GM18508 (cell line): ENCODE measurements at regions not wholly inside any gene's neighbourhood (a gene's known extent, or its start where the extent isn't known, plus 50 kb on each side); places are given as distances from the start of the nearest gene placed in this dataset.

Experiments
- ATAC-seq: cut with Tn5 transposase; IDR thresholded peaks from one replicate; pipeline ENCODE4 v1.9.1; 2021; ENCODE audit warnings: moderate number of reproducible peaks; ENCODE audit not compliant: insufficient read depth, unreplicated experiment

GRCh38 chrX:45903781-45904201 lies 641.4 kb downstream of the ZNF674 start:
- ATAC-seq, result no peak

DNA sequence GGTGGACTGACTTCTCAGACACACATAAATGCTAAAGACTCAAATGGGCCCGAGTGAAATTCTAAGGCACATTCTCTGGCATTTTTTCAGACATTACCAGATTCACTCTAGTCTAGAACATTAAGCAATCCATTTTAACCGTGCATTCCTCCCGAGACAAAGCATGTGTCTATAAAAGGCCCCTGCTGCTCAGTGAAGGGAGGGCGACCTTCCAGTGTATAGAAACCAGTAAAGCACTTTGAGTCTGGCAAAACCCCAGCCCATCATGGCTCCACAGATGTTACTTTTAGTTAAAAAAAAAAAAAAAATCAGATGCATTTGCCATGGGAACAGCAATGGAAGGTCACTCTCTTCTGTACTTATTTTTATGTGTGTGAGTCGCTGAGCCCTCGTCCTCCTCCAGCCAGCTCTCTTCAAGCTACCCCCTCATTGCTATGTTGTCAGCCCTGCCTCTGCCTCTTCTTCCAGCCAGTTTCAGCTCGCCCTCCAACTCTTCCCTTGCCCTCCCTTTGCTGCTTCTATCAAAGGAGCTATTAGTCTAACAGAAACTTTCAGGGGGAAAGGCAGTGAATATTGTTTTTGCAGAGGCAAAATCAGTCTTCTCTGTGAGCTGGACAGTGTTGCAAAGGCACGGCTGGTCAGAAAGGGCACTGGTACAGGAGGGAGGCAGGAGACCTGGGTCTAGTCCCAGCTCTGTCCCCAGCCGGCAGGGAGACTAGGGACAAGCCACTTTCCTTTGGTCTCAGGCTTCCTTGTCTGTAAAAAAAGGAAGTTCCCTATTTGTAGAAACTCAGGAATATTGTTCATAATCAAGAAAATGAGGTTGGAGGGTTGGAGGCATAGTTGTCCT lies 644.2 kb downstream of the ZNF674 start:
- ATAC-seq, result no peak

GRCh38 chrX:45894864-45895645 lies 650.2 kb downstream of the ZNF674 start:
- ATAC-seq, result no peak

DNA sequence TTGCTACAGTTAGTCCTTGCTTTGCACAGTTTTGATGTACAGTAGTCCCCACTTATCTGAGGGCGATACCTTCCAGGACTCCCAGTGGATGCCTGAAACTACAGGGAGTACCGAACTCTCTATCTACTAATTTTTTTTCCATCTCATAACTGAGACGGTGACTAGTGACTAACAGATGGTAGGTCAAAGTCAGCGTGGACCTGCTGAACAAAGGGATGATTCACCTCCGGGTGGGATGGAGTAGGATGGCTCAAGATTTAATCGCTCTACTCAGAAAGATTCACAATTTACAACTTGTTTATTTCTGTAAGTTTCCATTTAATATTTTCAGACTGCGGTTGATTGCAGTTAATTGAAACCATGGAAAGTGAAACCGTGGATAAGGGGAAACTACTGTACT lies 655.8 kb downstream of the ZNF674 start:
- ATAC-seq, result no peak

GRCh38 chrX:45888518-45888917 lies 656.7 kb downstream of the ZNF674 start:
- ATAC-seq, result no peak

- no peak for ATAC-seq
Measured at GRCh38 chrX:45885931-45886330, 659.3 kb downstream of the ZNF674 start.

- ATAC-seq, result no peak
Measured at GRCh38 chrX:45879512-45879911, 665.7 kb downstream of the ZNF674 start.

DNA sequence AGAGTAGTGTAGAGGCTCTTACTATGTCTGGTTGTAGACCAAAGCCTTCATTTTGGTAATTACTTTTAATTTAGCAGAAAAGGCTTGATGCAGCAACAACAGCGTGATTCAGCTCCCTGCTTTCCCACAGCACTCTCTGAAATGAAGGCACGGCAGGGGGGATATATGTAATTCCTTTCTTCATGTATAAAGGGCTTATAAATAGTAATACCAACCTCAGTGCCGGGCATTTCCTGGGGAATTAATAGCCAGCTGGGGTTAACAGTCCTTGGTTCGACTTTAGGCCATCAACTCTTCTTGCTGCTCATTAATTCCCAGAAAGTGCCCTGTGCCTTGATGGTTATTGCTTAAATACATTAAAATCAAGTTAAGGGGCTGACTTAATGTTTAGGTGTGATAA lies 669.0 kb downstream of the ZNF674 start:
- ATAC-seq, result no peak

- no peak for ATAC-seq
Measured at GRCh38 chrX:45873781-45874180, 671.4 kb downstream of the ZNF674 start.

GRCh38 chrX:45872480-45872879 lies 671.8 kb upstream of the DIPK2B start:
- no peak for ATAC-seq

GRCh38 chrX:45868425-45868824 lies 667.7 kb upstream of the DIPK2B start:
- ATAC-seq, result no peak

GRCh38 chrX:45862801-45863200 lies 662.1 kb upstream of the DIPK2B start:
- no peak for ATAC-seq

GRCh38 chrX:45860450-45860849 lies 659.8 kb upstream of the DIPK2B start:
- no peak for ATAC-seq

DNA sequence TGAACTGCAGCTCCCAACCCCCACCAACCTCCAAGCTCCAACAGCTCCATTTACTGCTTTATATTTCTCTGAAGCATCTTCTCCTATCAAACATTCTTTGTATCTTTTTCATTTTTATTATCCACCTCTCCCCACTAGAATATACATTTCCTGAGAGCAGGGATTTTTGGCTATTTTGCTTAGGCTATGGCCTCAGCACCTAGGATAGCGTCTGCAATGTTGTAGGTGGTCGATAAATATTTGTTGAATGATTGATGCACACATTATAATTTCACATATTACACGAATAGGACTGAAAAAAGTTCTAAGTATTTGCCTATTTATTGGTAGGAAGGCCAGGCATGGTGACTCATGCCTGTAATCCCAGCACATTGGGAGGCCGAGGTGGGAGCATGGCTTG lies 658.7 kb upstream of the DIPK2B start:
- ATAC-seq, result no peak

GRCh38 chrX:45852884-45853283 lies 652.2 kb upstream of the DIPK2B start:
- ATAC-seq, result no peak

- no peak for ATAC-seq
Measured at GRCh38 chrX:45851434-45851991, 650.8 kb upstream of the DIPK2B start.

DNA sequence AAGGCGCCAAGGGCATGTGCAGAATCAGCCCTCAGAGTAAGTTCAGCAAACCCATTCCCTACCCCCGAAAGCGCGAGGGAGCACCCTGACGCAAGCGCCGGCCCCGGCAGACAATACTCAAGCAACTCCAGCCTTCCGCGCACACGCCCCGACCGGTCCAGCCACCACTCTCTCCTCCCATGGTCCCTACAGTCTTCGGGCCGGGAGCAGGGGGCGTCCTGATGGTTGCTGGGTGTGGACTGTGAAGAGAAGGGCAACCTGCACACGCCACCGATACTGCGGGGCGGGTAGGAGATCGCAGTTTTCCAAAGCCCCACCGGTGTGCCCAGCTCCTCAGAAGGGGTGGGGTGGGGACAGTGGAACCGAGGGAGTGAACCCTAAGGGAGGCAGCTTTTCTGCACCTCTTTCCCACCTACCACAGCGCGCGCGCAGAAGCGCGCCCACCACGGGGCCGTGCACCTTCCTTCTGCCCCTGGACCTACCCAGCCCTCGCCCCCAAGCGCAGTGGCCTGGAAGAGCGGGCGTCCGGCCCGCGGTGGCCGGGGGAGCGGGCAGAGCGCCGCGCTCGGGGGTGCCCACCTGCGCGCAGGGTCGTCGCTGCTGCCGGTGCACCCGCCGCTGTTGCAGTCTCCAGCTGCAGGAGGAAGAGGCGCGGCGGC lies 650.2 kb upstream of the DIPK2B start:
- ATAC-seq, result no peak

DNA sequence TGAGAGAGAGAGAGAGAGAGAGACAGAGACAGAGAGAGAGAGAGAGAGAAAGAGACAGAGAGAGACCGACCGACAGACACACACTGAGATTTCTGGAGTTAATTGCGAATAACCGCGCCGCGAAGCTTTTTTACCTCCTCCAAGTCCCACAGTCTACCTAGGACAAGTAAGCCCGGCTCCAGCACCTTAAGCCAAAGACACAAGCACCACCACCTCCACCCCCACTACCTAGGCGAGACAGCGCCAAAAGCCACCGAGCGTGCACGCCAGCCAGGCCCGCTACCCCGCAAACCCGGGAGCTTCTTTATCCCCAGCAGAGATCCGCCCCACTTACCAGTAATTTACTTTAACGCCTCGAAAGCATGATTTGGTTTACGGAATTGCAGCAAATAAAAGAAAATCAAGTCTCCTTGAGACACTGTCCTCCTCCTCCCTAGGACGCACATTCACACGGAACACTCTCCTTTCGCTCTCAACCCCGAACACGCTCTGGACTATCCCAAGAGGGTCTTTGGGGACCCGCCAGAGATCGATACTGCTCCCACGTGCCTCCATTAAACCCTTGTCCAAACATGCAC lies 649.6 kb upstream of the DIPK2B start:
- ATAC-seq, result no peak

DNA sequence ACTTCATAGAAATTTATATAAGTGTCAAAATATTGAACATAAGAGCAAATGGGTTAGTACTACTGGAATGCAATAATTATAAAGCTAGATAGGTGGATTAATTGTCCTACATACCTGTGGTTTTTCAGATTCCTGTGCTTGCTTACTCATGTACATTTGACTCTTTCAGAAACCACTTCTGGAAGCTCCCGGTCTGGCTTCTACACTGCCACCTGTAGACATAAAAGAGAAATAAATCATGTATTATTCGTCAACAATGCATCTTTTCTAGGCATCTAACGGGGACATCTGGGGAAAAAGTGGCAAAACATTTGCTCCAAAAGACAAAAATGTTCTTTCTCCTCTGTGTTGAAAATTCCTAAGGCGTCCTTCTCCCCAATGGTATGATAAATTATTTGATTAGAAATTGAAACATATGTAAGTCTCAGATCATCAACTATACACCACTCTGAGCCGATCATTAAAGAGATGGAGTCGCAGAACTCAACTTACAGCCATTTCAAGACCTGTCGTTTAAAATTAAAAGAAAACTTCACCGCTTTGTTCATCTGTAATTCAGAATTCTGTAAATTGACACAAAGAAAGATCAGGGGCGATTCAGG lies 648.7 kb upstream of the DIPK2B start:
- ATAC-seq, result no peak

DNA sequence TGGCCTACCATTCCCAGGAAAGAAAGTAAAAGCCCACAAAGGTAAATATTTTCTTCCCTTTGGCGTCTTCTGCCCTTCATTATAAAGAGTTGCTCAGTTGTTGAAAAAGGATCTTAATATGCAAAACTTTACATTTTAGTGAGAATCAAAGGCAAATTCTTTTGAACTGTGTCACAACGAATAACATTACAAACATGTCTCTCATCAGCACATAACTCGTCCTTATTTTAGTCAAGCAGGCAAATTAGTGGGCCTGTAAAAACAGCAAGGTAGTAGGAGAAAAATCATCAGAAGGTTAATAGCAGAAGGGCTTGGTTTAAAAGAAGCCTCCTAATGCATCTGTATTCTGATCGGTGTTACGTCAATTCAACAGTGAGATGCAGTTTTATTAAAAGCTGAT lies 647.3 kb upstream of the DIPK2B start:
- ATAC-seq, result no peak
